ENCODE measurements at regions not wholly inside any gene's neighbourhood (a gene's known extent, or its start where the extent isn't known, plus 50 kb on each side); places are given as distances from the start of the nearest gene placed in this dataset.

DNA sequence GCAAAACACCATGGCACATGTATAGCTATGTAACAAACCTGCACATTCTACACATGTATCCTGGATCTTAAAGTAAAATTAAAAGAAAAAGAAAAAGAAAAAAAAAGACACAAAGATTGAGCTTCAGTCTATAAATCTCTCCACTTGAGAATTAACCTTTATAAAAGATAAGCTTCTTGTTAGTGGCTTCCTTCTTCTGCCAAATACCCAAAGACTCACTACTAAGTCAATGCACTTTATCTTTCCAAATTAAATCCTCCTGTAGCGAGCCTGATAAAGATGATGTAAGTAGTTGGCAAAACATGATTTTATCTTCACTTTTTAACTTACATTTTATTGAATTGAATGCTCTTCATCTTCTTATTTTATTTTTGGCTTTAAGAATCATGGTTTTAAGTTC is 349.9 kb downstream of the TRIB2 start:
- no peak for DNase-seq (ENCODE audit: low read depth in 1 of 2, low spot score in 2 of 2)
- H3K27ac ChIP-seq: no peak overlapping the region
- no peaks in the 10 kb centered on the region for H3K4me1 ChIP-seq (replicated peaks)
- H3K36me3 ChIP-seq: no peaks in the 10 kb centered on the region
- H3K4me3 ChIP-seq: no peak overlapping the region
- H3K27me3 ChIP-seq (replicated peaks): no peaks in the 10 kb centered on the region
- no peaks in the 10 kb centered on the region for H3K9me3 ChIP-seq (replicated peaks)

DNA sequence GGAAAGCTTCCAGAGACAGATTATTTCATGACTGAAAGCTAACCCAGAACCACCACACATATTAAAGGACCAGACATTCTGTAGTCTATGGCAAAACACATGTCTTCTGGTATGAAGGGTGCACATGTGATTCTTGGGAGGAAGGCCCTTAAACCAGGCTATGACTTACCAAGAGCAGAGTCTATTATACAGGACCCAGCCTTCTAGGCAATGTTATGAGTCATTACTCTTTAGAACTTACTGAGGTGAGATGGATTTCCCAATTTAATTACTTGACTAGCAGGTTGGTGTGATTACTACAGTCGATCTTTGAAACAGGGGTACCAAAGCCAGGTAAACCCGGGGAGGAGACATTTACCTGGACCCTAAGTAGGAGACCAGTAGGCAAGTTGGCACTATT is 350.8 kb downstream of the TRIB2 start:
- H3K4me1 ChIP-seq (replicated peaks): no peaks in the 10 kb centered on the region
- no peak overlapping the region for H3K27ac ChIP-seq
- no peaks in the 10 kb centered on the region for H3K9me3 ChIP-seq (replicated peaks)
- DNase-seq (ENCODE audit: low read depth in 1 of 2, low spot score in 2 of 2): no peak
- no peak overlapping the region for H3K4me3 ChIP-seq
- H3K27me3 ChIP-seq (replicated peaks): no peaks in the 10 kb centered on the region
- no peaks in the 10 kb centered on the region for H3K36me3 ChIP-seq

- no peaks in the 10 kb centered on the region for H3K4me1 ChIP-seq (replicated peaks)
- no peaks in the 10 kb centered on the region; the same call in 1 of the 2 replicates for H3K27me3 ChIP-seq (replicated peaks)
- DNase-seq (ENCODE audit: low read depth in 1 of 2, low spot score in 2 of 2): no peak
- no peaks in the 10 kb centered on the region for H3K9me3 ChIP-seq (replicated peaks)
- no peak overlapping the region for H3K27ac ChIP-seq
- H3K4me3 ChIP-seq: no peak overlapping the region
- H3K36me3 ChIP-seq: no peaks in the 10 kb centered on the region
Observed at GRCh38 chr2:13089971-13090370, 373.2 kb downstream of the TRIB2 start.

- Histone ChIP-seq H3K9me3 (replicated peaks) (no peaks in the 10 kb centered on the region), H3K27me3 (replicated peaks) (no peaks in the 10 kb centered on the region; the same call in 1 of the 2 replicates), H3K4me3 (no peak overlapping the region), H3K27ac (no peak overlapping the region), H3K36me3 (no peaks in the 10 kb centered on the region), H3K4me1 (replicated peaks) (no peaks in the 10 kb centered on the region)
- DNase-seq (ENCODE audit: low read depth in 1 of 2, low spot score in 2 of 2): no peak
Observed at GRCh38 chr2:13091455-13091854, 374.7 kb downstream of the TRIB2 start.

GRCh38 chr2:13091861-13092378 is 375.2 kb downstream of the TRIB2 start:
- Histone ChIP-seq H3K36me3 (no peaks in the 10 kb centered on the region), H3K4me1 (replicated peaks) (no peaks in the 10 kb centered on the region), H3K27me3 (replicated peaks) (no peaks in the 10 kb centered on the region; the same call in 1 of the 2 replicates), H3K27ac (no peak overlapping the region), H3K9me3 (replicated peaks) (no peaks in the 10 kb centered on the region), H3K4me3 (no peak overlapping the region)
- DNase-seq (ENCODE audit: low read depth in 1 of 2, low spot score in 2 of 2): no peak

- H3K27ac ChIP-seq: no peak overlapping the region
- DNase-seq (ENCODE audit: low read depth in 1 of 2, low spot score in 2 of 2): no peak
- H3K4me1 ChIP-seq (replicated peaks): no peaks in the 10 kb centered on the region
- no peak overlapping the region for H3K4me3 ChIP-seq
- no peaks in the 10 kb centered on the region for H3K9me3 ChIP-seq (replicated peaks)
- H3K27me3 ChIP-seq (replicated peaks): no peaks in the 10 kb centered on the region; the same call in 1 of the 2 replicates
- no peaks in the 10 kb centered on the region for H3K36me3 ChIP-seq
Observed at GRCh38 chr2:13093416-13093991, 376.8 kb downstream of the TRIB2 start.

GRCh38 chr2:13102397-13103063 is 385.8 kb downstream of the TRIB2 start:
- Histone ChIP-seq H3K27ac (no peak overlapping the region), H3K9me3 (replicated peaks) (no peaks in the 10 kb centered on the region), H3K27me3 (replicated peaks) (no peaks in the 10 kb centered on the region; the same call in 1 of the 2 replicates), H3K4me3 (no peak overlapping the region), H3K36me3 (no peaks in the 10 kb centered on the region), H3K4me1 (replicated peaks) (no peaks in the 10 kb centered on the region)
- DNase-seq (ENCODE audit: low read depth in 1 of 2, low spot score in 2 of 2): no peak

DNA sequence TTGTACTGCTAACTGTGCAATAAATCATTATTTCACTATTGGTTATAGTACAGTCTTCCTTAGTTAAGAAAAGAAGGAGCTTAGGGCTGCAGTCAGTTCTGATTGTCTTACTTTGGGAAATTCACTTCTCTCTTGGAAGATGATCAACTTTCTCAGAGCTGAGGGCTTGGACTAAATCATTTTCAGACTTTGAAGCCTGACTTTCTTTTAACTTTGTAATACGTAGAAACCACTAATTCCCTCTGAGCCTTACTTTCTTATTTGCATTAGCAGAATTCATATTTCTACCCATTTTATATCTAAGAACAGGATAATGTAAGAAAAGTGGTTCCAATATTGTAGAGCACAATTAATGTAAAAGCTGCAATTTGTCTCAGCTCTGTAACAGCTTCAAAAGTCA is 386.4 kb downstream of the TRIB2 start:
- no peak for DNase-seq (ENCODE audit: low read depth in 1 of 2, low spot score in 2 of 2)
- Histone ChIP-seq H3K4me3 (no peak overlapping the region), H3K4me1 (replicated peaks) (no peaks in the 10 kb centered on the region), H3K9me3 (replicated peaks) (no peaks in the 10 kb centered on the region), H3K27me3 (replicated peaks) (no peaks in the 10 kb centered on the region; the same call in none of the 2 replicates), H3K36me3 (no peaks in the 10 kb centered on the region), H3K27ac (no peak overlapping the region)

- H3K27ac ChIP-seq: no peak overlapping the region
Observed at GRCh38 chr2:13103778-13104493, 387.2 kb downstream of the TRIB2 start.

DNA sequence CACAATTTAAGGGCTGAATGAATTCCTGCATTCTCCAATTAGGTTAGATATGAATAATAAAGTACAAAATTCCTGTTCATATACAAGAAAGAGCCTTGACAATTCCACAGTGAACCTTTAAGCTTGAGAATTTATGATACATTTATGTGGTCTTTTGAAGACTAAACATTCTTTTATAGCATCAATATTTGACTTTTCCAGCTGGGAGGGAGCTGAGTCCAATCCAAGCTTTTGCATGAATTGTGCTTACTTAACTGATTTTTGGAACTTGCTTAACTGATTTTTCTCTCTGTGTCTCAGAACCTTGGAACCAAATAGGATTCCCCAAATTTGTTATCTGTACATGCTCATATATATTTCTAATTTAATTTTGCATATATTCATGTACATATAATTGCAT is 388.0 kb downstream of the TRIB2 start:
- Histone ChIP-seq H3K27ac (no peak overlapping the region), H3K4me1 (replicated peaks) (no peaks in the 10 kb centered on the region), H3K4me3 (no peak overlapping the region), H3K27me3 (replicated peaks) (no peaks in the 10 kb centered on the region; the same call in none of the 2 replicates), H3K36me3 (no peaks in the 10 kb centered on the region), H3K9me3 (replicated peaks) (no peaks in the 10 kb centered on the region)
- DNase-seq (ENCODE audit: low read depth in 1 of 2, low spot score in 2 of 2): no peak

More at GRCh38 chr2:13103778-13104493, 387.2 kb downstream of the TRIB2 start:
- no peaks in the 10 kb centered on the region for H3K4me1 ChIP-seq (replicated peaks)
- H3K9me3 ChIP-seq (replicated peaks): no peaks in the 10 kb centered on the region
- no peaks in the 10 kb centered on the region for H3K36me3 ChIP-seq
- no peaks in the 10 kb centered on the region; the same call in none of the 2 replicates for H3K27me3 ChIP-seq (replicated peaks)
- H3K4me3 ChIP-seq: no peak overlapping the region
- DNase-seq (ENCODE audit: low read depth in 1 of 2, low spot score in 2 of 2): no peak

- Histone ChIP-seq H3K36me3 (no peaks in the 10 kb centered on the region), H3K9me3 (replicated peaks) (no peaks in the 10 kb centered on the region), H3K4me3 (no peak overlapping the region), H3K27ac (no peak overlapping the region), H3K4me1 (replicated peaks) (no peaks in the 10 kb centered on the region), H3K27me3 (replicated peaks) (no peaks in the 10 kb centered on the region; the same call in none of the 2 replicates)
- no peak for DNase-seq (ENCODE audit: low read depth in 1 of 2, low spot score in 2 of 2)
Observed at GRCh38 chr2:13106302-13106701, 389.6 kb downstream of the TRIB2 start.

GRCh38 chr2:13109516-13109915 is 392.8 kb downstream of the TRIB2 start:
- DNase-seq (ENCODE audit: low read depth in 1 of 2, low spot score in 2 of 2): no peak
- Histone ChIP-seq H3K4me1 (replicated peaks) (no peaks in the 10 kb centered on the region), H3K36me3 (no peaks in the 10 kb centered on the region), H3K27me3 (replicated peaks) (no peaks in the 10 kb centered on the region; the same call in 1 of the 2 replicates), H3K27ac (no peak overlapping the region), H3K4me3 (no peak overlapping the region), H3K9me3 (replicated peaks) (no peaks in the 10 kb centered on the region)

DNA sequence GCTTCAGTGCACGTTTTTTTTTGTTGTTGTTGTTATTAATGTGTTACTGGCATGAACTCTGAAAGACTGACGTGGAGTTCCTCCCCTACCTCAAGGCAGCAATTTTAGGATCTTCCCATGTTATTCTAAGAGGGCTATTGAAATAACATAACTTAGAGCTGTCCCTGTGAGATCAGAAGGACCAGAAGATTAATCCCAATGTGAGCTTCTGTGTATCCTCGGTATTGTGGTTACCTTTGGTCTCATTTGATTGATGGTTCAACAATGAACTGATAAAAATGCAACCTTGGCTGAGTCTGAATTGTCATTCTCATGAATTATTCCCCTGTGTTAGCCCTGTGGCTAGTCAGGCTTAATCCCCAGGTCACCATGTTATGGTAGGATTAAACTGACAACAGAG is 394.1 kb downstream of the TRIB2 start:
- DNase-seq (ENCODE audit: low read depth in 1 of 2, low spot score in 2 of 2): no peak
- Histone ChIP-seq H3K27me3 (replicated peaks) (no peaks in the 10 kb centered on the region; the same call in 1 of the 2 replicates), H3K36me3 (no peaks in the 10 kb centered on the region), H3K27ac (no peak overlapping the region), H3K4me3 (no peak overlapping the region), H3K9me3 (replicated peaks) (no peaks in the 10 kb centered on the region), H3K4me1 (replicated peaks) (no peaks in the 10 kb centered on the region)

DNA sequence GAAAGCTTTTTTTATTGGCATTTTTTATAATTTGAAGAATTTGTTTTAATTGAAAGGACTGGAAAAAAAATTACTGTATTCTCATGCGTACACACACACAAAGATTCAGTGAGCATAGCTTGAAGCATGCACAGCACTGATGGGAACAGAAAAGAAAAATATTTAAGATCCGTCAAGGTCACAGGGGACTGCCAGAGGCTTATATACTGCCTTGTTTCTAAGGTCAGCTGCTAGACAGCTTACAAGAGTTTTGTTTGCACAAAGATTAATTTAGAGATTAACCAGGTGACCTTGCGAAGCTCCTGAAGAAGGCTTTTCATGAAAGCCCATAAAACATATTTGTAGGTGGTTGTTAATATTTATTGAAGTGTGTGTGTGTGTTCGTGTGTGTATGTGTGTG is 396.3 kb downstream of the TRIB2 start:
- Histone ChIP-seq H3K4me3 (no peak overlapping the region), H3K9me3 (replicated peaks) (no peaks in the 10 kb centered on the region), H3K27me3 (replicated peaks) (no peaks in the 10 kb centered on the region; the same call in 1 of the 2 replicates), H3K27ac (no peak overlapping the region), H3K36me3 (no peaks in the 10 kb centered on the region), H3K4me1 (replicated peaks) (no peaks in the 10 kb centered on the region)
- no peak for DNase-seq (ENCODE audit: low read depth in 1 of 2, low spot score in 2 of 2)

All from SJSA1 (cell line).